ENCODE measurements at regions not wholly inside any gene's neighbourhood (a gene's known extent, or its start where the extent isn't known, plus 50 kb on each side); places are given as distances from the start of the nearest gene placed in this dataset.

- H3K36me3 Mint-ChIP-seq (ENCODE audit: insufficient read depth, unreplicated experiment), result no peaks in the 10 kb centered on the region
- no peak overlapping the region for H3K4me3 Mint-ChIP-seq (ENCODE audit: unreplicated experiment)
- ChIA-PET CTCF (interaction anchor here (0.6 kb wide), 1 partner anchor 34 kb away, joined by 3 read pairs; no protein-coding TSS in a partner anchor), POLR2A (interaction anchor here (1.4 kb wide), 1 partner anchor 90 kb away, joined by 4 read pairs; no protein-coding TSS in a partner anchor)
- TF ChIP-seq, protein P1, sequence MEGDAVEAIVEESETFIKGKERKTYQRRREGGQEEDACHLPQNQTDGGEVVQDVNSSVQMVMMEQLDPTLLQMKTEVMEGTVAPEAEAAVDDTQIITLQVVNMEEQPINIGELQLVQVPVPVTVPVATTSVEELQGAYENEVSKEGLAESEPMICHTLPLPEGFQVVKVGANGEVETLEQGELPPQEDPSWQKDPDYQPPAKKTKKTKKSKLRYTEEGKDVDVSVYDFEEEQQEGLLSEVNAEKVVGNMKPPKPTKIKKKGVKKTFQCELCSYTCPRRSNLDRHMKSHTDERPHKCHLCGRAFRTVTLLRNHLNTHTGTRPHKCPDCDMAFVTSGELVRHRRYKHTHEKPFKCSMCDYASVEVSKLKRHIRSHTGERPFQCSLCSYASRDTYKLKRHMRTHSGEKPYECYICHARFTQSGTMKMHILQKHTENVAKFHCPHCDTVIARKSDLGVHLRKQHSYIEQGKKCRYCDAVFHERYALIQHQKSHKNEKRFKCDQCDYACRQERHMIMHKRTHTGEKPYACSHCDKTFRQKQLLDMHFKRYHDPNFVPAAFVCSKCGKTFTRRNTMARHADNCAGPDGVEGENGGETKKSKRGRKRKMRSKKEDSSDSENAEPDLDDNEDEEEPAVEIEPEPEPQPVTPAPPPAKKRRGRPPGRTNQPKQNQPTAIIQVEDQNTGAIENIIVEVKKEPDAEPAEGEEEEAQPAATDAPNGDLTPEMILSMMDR (IDR thresholded peaks at IDR 0.05; ENCODE audit: unreplicated experiment), result no peak
- no peaks in the 10 kb centered on the region for H3K27me3 Mint-ChIP-seq (ENCODE audit: insufficient read depth, unreplicated experiment)
- intact Hi-C loops (cut with micrococcal nuclease), result no loop called here
- no peak for DNase-seq (ENCODE audit: unreplicated experiment)
- no TSS peak for BruUV-seq (replicated peaks)
- H3K4me1 Mint-ChIP-seq (ENCODE audit: insufficient read depth, unreplicated experiment), result peaks cover 9% of the 10 kb centered on the region
- H3K9me3 Mint-ChIP-seq (ENCODE audit: unreplicated experiment), result no peaks in the 10 kb centered on the region
- H3K27ac Mint-ChIP-seq (ENCODE audit: low read depth, unreplicated experiment), result no peak overlapping the region
Measured at GRCh38 chr12:45638386-45638785, 91.1 kb upstream of the ARID2 start.

DNA sequence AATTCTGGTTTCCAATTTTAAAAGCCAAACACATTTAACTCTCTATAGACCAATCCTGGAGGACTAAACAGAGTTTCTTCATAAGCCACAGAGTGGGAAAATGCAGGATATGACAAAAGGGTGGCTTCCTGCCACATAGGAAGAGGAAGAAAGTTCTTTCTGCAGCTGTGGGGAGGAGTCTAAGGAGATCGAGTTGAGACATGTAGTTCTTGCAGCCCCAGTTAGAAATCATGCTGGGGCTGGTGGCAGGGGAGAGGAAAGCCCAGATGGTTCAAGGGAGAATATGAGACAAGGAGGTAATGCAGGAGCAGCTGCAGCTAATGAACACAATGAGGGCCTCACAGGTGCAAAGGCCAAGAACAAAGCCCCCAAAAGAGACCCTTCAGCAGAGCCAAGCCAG lies 85.0 kb upstream of the ARID2 start:
- TF ChIP-seq, protein P1 (IDR thresholded peaks at IDR 0.05; ENCODE audit: unreplicated experiment), result no peak
- peaks cover 7% of the 10 kb centered on the region for H3K4me1 Mint-ChIP-seq (ENCODE audit: insufficient read depth, unreplicated experiment)
- POLR2A ChIA-PET, result interaction anchor here (0.6 to 1.3 kb wide), 4 partner anchors 8 to 180 kb away, joined by 3 to 7 read pairs (median 4); no protein-coding TSS in a partner anchor
- peak overlapping the region; percentile 59 for H3K27ac Mint-ChIP-seq (ENCODE audit: low read depth, unreplicated experiment)
- H3K27me3 Mint-ChIP-seq (ENCODE audit: insufficient read depth, unreplicated experiment), result no peaks in the 10 kb centered on the region
- no peaks in the 10 kb centered on the region for H3K36me3 Mint-ChIP-seq (ENCODE audit: insufficient read depth, unreplicated experiment)
- intact Hi-C loops (cut with micrococcal nuclease), result no loop called here
- H3K4me3 Mint-ChIP-seq (ENCODE audit: unreplicated experiment), result peak overlapping the region; percentile 1
- no TSS peak for BruUV-seq (replicated peaks)
- peak; percentile 70 for DNase-seq (ENCODE audit: unreplicated experiment)
- H3K9me3 Mint-ChIP-seq (ENCODE audit: unreplicated experiment), result no peaks in the 10 kb centered on the region
- CTCF ChIA-PET, result interaction anchor here (0.5 to 0.6 kb wide), 2 partner anchors 100 to 101 kb away, joined by 3 to 4 read pairs; no protein-coding TSS in a partner anchor

GRCh38 chr12:45646851-45647581 lies 82.5 kb upstream of the ARID2 start:
- Mint-ChIP-seq H3K27ac (ENCODE audit: low read depth, unreplicated experiment) (no peak overlapping the region), H3K4me3 (ENCODE audit: unreplicated experiment) (no peak overlapping the region), H3K36me3 (ENCODE audit: insufficient read depth, unreplicated experiment) (no peaks in the 10 kb centered on the region), H3K27me3 (ENCODE audit: insufficient read depth, unreplicated experiment) (no peaks in the 10 kb centered on the region), H3K4me1 (ENCODE audit: insufficient read depth, unreplicated experiment) (peaks cover 7% of the 10 kb centered on the region), H3K9me3 (ENCODE audit: unreplicated experiment) (no peaks in the 10 kb centered on the region)
- no peak for DNase-seq (ENCODE audit: unreplicated experiment)
- no TSS peak for BruUV-seq (replicated peaks)
- ChIA-PET CTCF (interaction anchor here (0.7 kb wide), 1 partner anchor 11 kb away, joined by 3 read pairs; no protein-coding TSS in a partner anchor), POLR2A (no interaction called here)
- intact Hi-C loops (cut with micrococcal nuclease), result no loop called here
- TF ChIP-seq, protein P1 (IDR thresholded peaks at IDR 0.05; ENCODE audit: unreplicated experiment), result no peak

DNA sequence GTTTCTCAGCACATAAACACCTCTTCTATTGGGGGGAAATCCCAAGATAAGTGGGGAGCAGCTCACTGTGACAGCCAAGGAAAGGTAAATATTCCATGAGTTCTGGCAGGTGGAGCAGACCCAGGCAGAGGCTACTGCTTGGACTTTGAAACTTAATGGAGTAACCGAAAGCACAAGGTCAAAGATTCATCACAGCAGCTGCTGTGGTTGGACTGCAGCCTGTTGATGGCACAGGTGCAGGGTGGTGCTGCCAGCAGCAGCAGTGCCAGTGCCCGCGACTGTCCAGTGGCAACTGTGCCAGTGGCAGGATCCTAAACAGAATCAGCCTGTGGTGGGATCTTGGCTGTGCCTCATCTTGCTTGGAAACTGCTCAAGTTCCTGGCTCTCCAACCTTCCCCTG lies 81.4 kb upstream of the ARID2 start:
- intact Hi-C loops (cut with micrococcal nuclease), result no loop called here
- DNase-seq (ENCODE audit: unreplicated experiment), result no peak
- Mint-ChIP-seq H3K27ac (ENCODE audit: low read depth, unreplicated experiment) (no peak overlapping the region), H3K27me3 (ENCODE audit: insufficient read depth, unreplicated experiment) (no peaks in the 10 kb centered on the region), H3K4me3 (ENCODE audit: unreplicated experiment) (no peak overlapping the region), H3K4me1 (ENCODE audit: insufficient read depth, unreplicated experiment) (peaks cover 7% of the 10 kb centered on the region), H3K36me3 (ENCODE audit: insufficient read depth, unreplicated experiment) (no peaks in the 10 kb centered on the region), H3K9me3 (ENCODE audit: unreplicated experiment) (no peaks in the 10 kb centered on the region)
- POLR2A ChIA-PET, result no interaction called here
- TF ChIP-seq, protein P1 (IDR thresholded peaks at IDR 0.05; ENCODE audit: unreplicated experiment), result no peak
- BruUV-seq (replicated peaks), result no TSS peak
- CTCF ChIA-PET, result interaction anchor here (0.6 kb wide), 1 partner anchor 105 kb away, joined by 3 read pairs; no protein-coding TSS in a partner anchor

All from MCF 10A (cell line).